OCI-LY7 (cell line): ENCODE measurements at regions not wholly inside any gene's neighbourhood (a gene's known extent, or its start where the extent isn't known, plus 50 kb on each side); places are given as distances from the start of the nearest gene placed in this dataset.

Source experiments
- CTCF ChIP-seq: fragments of 200-600 bp; sonication (generic); conservative IDR thresholded peaks from 2 replicates; pipeline ENCODE4 v1.5.1; 2014; ENCODE audit warnings: mild to moderate bottlenecking, antibody characterized with exemption, low read length, moderate library complexity, mixed read lengths
- EZH2phosphoT487 ChIP-seq: fragments of 200-600 bp; sonication (generic); IDR thresholded peaks from 2 replicates; pipeline ENCODE4 v1.6.1; 2018; ENCODE audit warnings: low read depth, borderline replicate concordance, mild to moderate bottlenecking, mixed run types, antibody characterized with exemption, low read length, moderate library complexity, mixed read lengths

- TF ChIP-seq EZH2phosphoT487 (no peak), CTCF (no peak)
Observed at GRCh38 chr4:53920883-53921282, 143.5 kb downstream of the CHIC2 start.
